ENCODE measurements at regions not wholly inside any gene's neighbourhood (a gene's known extent, or its start where the extent isn't known, plus 50 kb on each side); places are given as distances from the start of the nearest gene placed in this dataset.

DNA sequence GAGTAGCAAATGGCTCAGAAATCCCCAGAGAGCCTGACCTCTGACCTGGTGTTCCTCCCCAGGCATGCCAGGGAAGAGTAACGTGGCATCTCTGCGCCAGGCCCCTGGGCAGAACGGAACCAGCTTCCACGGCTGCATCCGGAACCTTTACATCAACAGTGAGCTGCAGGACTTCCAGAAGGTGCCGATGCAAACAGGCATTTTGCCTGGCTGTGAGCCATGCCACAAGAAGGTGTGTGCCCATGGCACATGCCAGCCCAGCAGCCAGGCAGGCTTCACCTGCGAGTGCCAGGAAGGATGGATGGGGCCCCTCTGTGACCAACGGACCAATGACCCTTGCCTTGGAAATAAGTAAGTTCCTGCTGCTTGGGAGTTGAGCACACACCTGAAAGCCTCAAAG is 83.4 kb upstream of the PACRGL start:
- ATAC-seq (replicated peaks): no peak
- no peaks in the 10 kb centered on the region for H3K27me3 Mint-ChIP-seq
- no peak overlapping the region for H3K4me3 Mint-ChIP-seq
- no peaks in the 10 kb centered on the region for H3K9me3 Mint-ChIP-seq
- no peaks in the 10 kb centered on the region for H3K4me1 Mint-ChIP-seq
- no peaks in the 10 kb centered on the region for H3K36me3 Mint-ChIP-seq (ENCODE audit: low read depth)
- no peak overlapping the region for H3K27ac Mint-ChIP-seq

DNA sequence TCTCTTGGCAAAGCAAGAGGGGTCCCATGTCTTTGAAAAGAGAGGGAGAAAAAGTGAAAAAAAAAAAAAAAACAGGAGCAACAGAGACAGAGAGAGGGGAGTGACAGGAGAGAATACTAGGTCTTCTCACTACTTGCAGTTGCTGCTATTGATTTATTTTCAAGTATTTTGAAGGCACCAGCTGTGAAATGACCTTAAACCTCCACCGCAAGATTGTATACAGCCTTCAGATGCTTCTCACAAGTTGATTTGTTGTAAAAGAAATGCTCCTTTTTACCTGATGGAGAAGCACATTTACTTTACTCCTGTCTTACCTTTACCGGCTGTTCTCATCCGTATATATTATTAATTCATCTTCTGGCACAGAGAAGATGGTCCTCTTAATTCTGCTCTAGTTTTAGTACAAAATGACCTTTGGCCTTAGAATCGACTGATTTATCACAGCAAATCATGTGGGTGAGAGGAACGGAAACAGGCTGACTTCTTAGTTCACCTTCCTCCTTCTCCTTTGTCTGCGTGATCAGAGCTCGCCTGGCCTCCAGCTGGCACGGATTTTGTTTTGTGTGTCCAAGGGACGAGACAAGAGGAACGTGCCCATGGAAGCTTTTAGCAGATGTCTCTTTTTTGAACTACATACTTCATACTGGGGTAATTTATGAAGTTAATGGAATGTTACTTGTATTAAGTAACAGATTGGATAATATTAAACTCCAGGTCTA is 82.4 kb upstream of the PACRGL start:
- ATAC-seq (replicated peaks): no peak
- Mint-ChIP-seq H3K4me3 (no peak overlapping the region), H3K27me3 (peaks cover 3% of the 10 kb centered on the region), H3K4me1 (no peaks in the 10 kb centered on the region), H3K27ac (no peak overlapping the region), H3K36me3 (ENCODE audit: low read depth) (no peaks in the 10 kb centered on the region), H3K9me3 (no peaks in the 10 kb centered on the region)

DNA sequence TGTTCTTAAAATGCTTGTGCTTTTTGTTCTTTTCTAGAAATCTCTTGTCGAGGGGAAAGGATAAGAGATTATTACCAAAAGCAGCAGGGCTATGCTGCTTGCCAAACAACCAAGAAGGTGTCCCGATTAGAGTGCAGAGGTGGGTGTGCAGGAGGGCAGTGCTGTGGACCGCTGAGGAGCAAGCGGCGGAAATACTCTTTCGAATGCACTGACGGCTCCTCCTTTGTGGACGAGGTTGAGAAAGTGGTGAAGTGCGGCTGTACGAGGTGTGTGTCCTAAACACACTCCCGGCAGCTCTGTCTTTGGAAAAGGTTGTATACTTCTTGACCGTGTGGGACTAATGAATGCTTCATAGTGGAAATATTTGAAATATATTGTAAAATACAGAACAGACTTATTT is 81.5 kb upstream of the PACRGL start:
- Mint-ChIP-seq H3K9me3 (no peaks in the 10 kb centered on the region), H3K36me3 (ENCODE audit: low read depth) (no peaks in the 10 kb centered on the region), H3K27me3 (peaks cover 3% of the 10 kb centered on the region), H3K4me3 (no peak overlapping the region), H3K27ac (no peak overlapping the region), H3K4me1 (no peaks in the 10 kb centered on the region)
- ATAC-seq (replicated peaks): no peak

DNA sequence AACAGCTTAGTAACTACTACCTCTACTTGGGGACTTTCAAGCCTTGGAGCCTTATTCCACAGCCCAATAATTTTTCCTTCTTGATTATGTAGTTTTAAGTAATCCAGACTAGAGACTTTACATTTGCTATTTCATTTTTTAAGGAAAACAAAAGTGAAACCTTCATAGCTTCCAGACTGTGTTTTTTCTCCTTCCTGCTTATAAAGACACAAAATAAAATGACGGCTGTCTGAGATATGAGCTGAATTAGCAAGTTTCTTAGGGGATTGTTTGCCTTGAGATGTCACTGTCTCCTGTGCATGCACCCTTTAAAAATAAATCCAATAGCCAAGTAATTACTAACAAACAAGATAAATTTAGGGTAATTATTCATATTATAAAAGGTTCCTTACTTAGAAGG is 78.8 kb upstream of the PACRGL start:
- Mint-ChIP-seq H3K9me3 (no peaks in the 10 kb centered on the region), H3K4me3 (no peak overlapping the region), H3K27ac (no peak overlapping the region), H3K4me1 (no peaks in the 10 kb centered on the region), H3K27me3 (peaks cover 9% of the 10 kb centered on the region), H3K36me3 (ENCODE audit: low read depth) (no peaks in the 10 kb centered on the region)
- no peak for ATAC-seq (replicated peaks)

DNA sequence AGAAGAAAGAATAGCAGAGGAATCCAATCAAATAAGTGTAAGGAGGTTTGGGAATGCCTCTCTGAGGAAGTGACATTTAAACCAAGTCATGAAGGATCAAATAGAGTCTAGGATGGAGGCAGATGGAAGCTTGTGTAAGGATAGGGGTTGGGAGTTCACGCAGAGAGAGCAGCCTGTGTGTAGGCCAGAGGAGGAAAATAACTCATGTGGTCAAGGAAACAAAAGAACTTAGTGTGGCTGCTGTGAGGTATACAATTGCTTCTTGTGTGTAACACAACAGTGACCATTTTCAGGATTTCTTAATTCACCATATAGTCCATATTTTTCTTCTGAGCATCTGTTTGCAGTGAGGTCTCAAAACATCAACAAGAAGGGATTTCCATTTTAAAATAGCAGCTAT is 77.6 kb upstream of the PACRGL start:
- H3K4me3 Mint-ChIP-seq: no peak overlapping the region
- no peaks in the 10 kb centered on the region for H3K4me1 Mint-ChIP-seq
- no peaks in the 10 kb centered on the region for H3K9me3 Mint-ChIP-seq
- H3K36me3 Mint-ChIP-seq (ENCODE audit: low read depth): no peaks in the 10 kb centered on the region
- no peak overlapping the region for H3K27ac Mint-ChIP-seq
- ATAC-seq (replicated peaks): no peak
- H3K27me3 Mint-ChIP-seq: peaks cover 9% of the 10 kb centered on the region

DNA sequence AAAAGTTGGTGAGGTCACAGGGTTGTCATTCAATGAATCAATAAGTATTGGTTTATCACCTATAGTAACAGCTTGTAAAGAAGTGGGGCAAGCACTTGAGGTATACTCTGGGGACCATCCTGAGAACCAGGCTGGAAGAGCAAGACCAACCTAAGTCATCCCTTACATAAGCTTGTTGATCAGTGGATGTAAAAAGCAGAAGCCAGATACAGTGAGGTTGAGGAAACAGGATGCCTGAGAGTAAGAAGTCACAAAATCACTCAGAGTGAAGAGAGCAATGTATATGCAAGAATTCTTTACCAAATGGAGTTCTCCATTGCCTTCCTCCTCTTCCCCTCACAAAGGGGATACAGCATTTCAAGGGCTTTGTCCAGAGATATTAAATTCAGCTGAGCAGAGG is 76.3 kb upstream of the PACRGL start:
- no peaks in the 10 kb centered on the region for H3K36me3 Mint-ChIP-seq (ENCODE audit: low read depth)
- no peak for ATAC-seq (replicated peaks)
- no peak overlapping the region for H3K27ac Mint-ChIP-seq
- H3K4me3 Mint-ChIP-seq: no peak overlapping the region
- no peaks in the 10 kb centered on the region for H3K4me1 Mint-ChIP-seq
- H3K9me3 Mint-ChIP-seq: no peaks in the 10 kb centered on the region
- H3K27me3 Mint-ChIP-seq: peaks cover 9% of the 10 kb centered on the region

DNA sequence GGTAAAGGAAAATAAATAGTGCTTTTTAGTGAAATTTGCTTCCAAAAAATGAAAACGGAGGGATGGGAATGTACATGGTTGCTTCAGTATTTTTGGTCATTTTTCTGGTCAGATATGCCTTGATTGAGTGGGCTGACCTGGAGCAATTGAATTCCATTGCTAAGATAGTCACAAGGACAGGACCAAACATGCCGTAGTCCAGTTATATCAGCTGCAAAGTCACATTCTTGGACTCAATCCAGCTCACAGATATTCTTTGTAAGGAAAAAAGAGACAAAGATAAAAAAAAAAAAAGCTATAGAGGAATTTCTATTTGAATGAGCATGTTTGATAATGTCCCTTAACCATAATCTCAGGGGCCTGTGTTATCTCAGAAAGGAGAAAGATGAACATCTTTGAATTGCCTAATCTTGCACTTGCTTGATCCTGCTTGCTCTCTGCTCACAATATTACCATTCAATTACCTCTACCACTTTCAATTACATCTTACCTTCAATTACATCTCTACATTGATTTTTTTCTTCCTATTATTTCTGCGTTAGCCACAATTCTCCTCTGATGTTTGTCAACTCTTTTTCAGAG is 75.4 kb upstream of the PACRGL start:
- H3K27ac Mint-ChIP-seq: no peak overlapping the region
- no peaks in the 10 kb centered on the region for H3K36me3 Mint-ChIP-seq (ENCODE audit: low read depth)
- H3K4me3 Mint-ChIP-seq: no peak overlapping the region
- H3K9me3 Mint-ChIP-seq: no peaks in the 10 kb centered on the region
- peaks cover 9% of the 10 kb centered on the region for H3K27me3 Mint-ChIP-seq
- ATAC-seq (replicated peaks): no peak
- H3K4me1 Mint-ChIP-seq: no peaks in the 10 kb centered on the region

DNA sequence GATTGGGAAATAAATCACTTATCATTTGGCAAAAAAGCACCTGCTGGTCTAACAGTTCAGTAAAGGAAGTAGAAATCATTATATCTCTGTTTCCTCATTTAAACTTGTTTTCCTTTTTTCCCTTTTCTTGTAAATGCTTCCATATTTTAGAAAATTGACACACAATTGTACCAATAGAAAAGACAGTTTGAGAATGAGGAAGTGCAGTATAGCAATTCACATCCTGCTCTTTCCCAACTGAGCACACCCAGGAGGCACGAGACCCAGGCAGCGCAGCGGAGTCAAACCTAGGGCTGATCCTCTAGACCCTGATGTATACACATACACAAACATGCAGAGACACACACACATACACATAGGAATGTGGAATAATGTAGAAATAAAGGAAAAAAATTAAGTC is 74.8 kb upstream of the PACRGL start:
- Mint-ChIP-seq H3K36me3 (ENCODE audit: low read depth) (no peaks in the 10 kb centered on the region), H3K4me1 (no peaks in the 10 kb centered on the region), H3K27ac (no peak overlapping the region), H3K4me3 (no peak overlapping the region), H3K27me3 (peaks cover 9% of the 10 kb centered on the region), H3K9me3 (no peaks in the 10 kb centered on the region)
- no peak for ATAC-seq (replicated peaks)

DNA sequence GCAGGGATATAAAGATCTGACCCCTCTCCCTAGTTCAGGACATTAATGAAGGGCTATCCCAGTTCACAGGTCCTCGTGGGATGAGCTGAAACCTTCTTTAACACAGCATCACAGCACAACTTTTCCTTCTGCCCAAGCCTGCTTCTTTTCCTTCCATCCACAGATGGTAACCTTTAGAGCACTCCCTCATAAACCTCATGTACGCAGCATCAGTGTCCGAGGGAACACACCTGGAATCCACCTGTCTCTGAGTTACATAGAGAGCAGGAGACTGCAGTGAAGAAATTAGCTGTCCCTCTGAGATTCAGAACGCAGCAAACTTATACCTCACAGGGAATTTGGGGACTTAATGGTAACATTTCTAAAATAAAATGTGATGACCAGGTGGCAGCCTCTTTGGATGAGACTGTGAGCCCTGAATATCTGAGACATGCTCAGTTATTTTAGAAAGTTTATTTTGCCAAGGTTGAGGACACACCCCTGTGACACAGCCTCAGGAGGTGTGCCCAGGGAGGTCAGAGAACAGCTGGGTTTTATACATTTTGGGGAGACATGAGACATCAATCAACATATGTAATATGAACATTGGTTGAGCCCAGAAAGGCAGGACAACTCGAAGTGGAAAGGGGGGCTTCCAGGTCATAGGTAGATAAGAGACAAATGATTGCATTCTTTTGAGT is 73.8 kb upstream of the PACRGL start:
- Mint-ChIP-seq H3K36me3 (ENCODE audit: low read depth) (no peaks in the 10 kb centered on the region), H3K4me1 (no peaks in the 10 kb centered on the region), H3K27ac (no peak overlapping the region), H3K9me3 (no peaks in the 10 kb centered on the region), H3K27me3 (peaks cover 9% of the 10 kb centered on the region), H3K4me3 (no peak overlapping the region)
- ATAC-seq (replicated peaks): no peak

DNA sequence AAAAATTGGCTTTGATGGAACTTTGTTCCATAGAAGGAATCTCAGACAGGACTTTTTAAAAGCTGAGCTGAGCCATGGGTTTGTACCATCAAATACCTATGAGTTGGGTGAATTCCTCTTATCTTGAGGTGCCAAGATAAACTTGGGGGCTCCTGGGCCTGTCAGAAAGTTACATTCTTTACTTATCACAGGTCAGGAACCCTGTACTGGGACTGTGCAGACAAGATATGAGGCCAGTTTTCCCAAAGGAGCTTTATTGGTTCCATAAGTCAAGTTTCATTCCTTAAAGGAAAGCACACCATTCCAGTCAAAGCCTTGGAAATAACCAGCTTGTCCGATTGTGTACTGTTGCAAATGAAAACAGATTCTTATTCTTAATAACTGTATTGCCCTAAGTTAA is 72.4 kb upstream of the PACRGL start:
- H3K4me1 Mint-ChIP-seq: no peaks in the 10 kb centered on the region
- peaks cover 5% of the 10 kb centered on the region for H3K27me3 Mint-ChIP-seq
- no peak overlapping the region for H3K27ac Mint-ChIP-seq
- H3K4me3 Mint-ChIP-seq: no peak overlapping the region
- no peak for ATAC-seq (replicated peaks)
- H3K36me3 Mint-ChIP-seq (ENCODE audit: low read depth): no peaks in the 10 kb centered on the region
- no peaks in the 10 kb centered on the region for H3K9me3 Mint-ChIP-seq

DNA sequence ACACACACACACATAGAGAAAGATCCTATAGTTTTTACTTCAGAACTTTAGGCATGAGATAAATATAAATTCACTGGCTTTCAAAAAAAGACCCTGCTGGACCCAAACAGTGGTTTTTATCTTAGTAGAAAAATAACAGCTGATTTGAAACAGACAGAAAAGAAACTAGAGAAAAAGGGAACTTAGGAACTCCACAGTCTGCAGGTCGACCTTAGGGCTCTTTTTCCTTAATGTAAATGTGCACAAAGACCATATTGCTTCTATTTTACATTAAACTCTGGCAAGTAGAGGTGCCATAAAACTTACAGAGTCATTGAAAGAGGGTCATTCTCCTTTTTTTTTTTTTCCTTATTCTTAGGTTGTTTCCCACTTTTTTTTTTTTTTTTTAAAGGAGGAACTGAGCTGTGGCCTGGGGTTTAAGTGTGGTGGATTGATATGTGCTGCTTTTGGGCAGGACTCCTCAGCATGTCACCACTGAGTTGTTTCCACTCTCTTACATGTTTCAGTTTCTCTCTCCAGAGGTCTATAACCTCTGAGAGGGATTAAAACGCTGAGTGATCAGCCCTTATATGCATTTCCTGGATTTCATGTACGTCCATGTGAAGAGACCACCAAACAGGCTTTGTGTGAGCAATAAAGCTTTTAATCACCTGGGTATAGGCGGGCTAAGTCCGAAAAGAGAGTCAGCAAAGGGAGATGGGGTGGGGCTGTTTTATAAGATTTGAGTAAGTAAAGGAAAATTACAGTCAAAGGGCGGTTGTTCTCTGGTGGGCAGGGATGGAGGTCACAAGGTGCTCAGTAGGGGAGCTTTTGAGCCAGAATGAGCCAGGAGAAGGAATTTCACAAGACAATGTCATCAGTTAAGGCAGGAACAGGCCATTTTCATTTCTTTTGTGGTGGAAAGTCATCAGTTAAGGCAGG is 70.8 kb upstream of the PACRGL start:
- peaks cover 12% of the 10 kb centered on the region for H3K27me3 Mint-ChIP-seq
- H3K4me1 Mint-ChIP-seq: no peaks in the 10 kb centered on the region
- no peaks in the 10 kb centered on the region for H3K36me3 Mint-ChIP-seq (ENCODE audit: low read depth)
- H3K4me3 Mint-ChIP-seq: no peak overlapping the region
- ATAC-seq (replicated peaks): no peak
- H3K9me3 Mint-ChIP-seq: no peaks in the 10 kb centered on the region
- no peak overlapping the region for H3K27ac Mint-ChIP-seq

DNA sequence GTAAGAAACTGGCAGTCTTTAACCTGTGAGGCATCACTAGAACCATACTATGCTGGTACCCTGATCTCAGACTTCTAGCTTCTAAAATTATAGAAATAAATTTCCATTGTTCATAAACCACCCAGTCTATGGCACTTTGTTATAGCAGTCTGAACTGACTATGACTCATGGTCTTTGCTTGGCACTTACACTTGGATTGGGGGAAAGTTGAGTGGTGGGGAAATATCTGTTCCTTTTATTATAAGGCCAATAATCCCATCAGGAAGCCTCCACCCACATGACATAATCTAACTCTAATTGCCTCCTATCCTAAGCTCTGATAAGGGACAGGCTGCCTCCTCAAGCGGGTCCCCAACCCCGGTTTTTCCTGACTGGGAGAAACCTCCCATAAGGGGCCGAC is 61.4 kb upstream of the PACRGL start:
- H3K36me3 Mint-ChIP-seq (ENCODE audit: low read depth): no peaks in the 10 kb centered on the region
- peaks cover 18% of the 10 kb centered on the region for H3K27me3 Mint-ChIP-seq
- no peaks in the 10 kb centered on the region for H3K9me3 Mint-ChIP-seq
- no peak for ATAC-seq (replicated peaks)
- H3K4me3 Mint-ChIP-seq: no peak overlapping the region
- no peaks in the 10 kb centered on the region for H3K4me1 Mint-ChIP-seq
- H3K27ac Mint-ChIP-seq: no peak overlapping the region

DNA sequence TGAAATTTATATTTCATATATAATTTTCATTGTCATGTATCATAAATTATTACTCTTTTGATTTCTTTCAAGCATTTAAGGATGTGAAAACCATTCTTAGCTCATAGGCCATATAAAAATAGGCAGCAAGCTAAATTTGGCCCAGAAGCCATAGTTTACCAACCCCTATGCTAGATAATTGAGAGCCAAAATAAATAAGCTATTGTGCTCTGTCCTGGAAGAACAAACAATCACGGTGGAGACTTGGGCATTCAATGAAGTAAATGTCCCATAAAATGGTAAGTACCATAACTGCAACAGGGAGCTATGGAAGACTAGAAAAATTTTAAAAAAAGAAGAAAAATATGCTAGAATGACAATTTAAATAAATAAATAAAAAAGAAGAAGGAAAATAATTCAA is 60.9 kb upstream of the PACRGL start:
- H3K9me3 Mint-ChIP-seq: no peaks in the 10 kb centered on the region
- no peak for ATAC-seq (replicated peaks)
- H3K36me3 Mint-ChIP-seq (ENCODE audit: low read depth): no peaks in the 10 kb centered on the region
- H3K27ac Mint-ChIP-seq: no peak overlapping the region
- no peaks in the 10 kb centered on the region for H3K4me1 Mint-ChIP-seq
- H3K4me3 Mint-ChIP-seq: no peak overlapping the region
- peaks cover 12% of the 10 kb centered on the region for H3K27me3 Mint-ChIP-seq

DNA sequence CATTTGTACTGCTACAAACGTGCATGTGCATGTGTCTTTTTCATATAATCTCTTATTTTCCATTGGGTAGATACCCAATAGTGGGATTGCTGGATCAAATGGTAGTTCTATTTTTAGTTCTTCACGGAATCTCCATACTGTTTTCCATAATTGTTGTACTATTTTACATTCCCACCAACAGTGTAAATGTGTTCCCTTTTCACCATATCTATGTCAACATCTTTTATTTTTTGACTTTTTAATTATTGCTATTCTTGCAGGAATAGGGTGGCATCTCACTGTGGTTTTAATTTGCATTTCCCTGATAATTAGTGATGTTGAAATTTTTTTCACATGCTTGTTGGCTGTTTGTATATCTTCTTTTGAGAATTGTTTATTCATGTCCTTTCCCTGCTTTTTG is 59.3 kb upstream of the PACRGL start:
- no peak for ATAC-seq (replicated peaks)
- Mint-ChIP-seq H3K9me3 (no peaks in the 10 kb centered on the region), H3K4me3 (no peak overlapping the region), H3K36me3 (ENCODE audit: low read depth) (no peaks in the 10 kb centered on the region), H3K27ac (no peak overlapping the region), H3K27me3 (peaks cover 6% of the 10 kb centered on the region), H3K4me1 (no peaks in the 10 kb centered on the region)

All from activated T-helper 17 cell treated with anti-CD3 and anti-CD28 coated beads, Interleukin-2, amount 50 U/mL, for 72 hours (primary cell).